T-cell (primary cell): ENCODE measurements at regions not wholly inside any gene's neighbourhood (a gene's known extent, or its start where the extent isn't known, plus 50 kb on each side); places are given as distances from the start of the nearest gene placed in this dataset.

Experiments
- ATAC-seq, 4 experiments: fragments of 200-7000 bp in 3 of 4; fragments of 150-1000 bp in 1 of 4; cut with Tn5 transposase; replicated peaks in 1 of 4; 1 replicate in 3 of 4; 2 replicates in 1 of 4; pipeline ENCODE4 v1.10.0; 2021; ENCODE audit warnings: moderate library complexity in 3 of 4, mild to moderate bottlenecking in 2 of 4, moderate number of reproducible peaks in 1 of 4
- CTCF ChIA-PET, 2 donors: fragments of 300-600 bp; sonication (Branson Sonifier 250); formaldehyde crosslinking; loops; one replicate each; lab custom pipeline; 2022; ENCODE audit warnings: antibody characterized with exemption in 2 of 2; lab: Charles Lee
- POLR2A ChIA-PET, 2 donors: fragments of 300-600 bp; sonication (Branson Sonifier 250); formaldehyde crosslinking; loops; one replicate each; lab custom pipeline; 2022; ENCODE audit warnings: antibody characterized with exemption in 2 of 2; lab: Charles Lee
- DNase-seq, 35 experiments: peaks; one replicate each; pipeline versions ENCODE4 v3.0.0 to v3.0.0-alpha.2; 2013 to 2023
- H3K27ac ChIP-seq: one replicate; pipeline ENCODE4 v1.5.1; 2013; ENCODE audit warnings: low read length
- H3K27me3 ChIP-seq, 2 experiments: replicated peaks in 1 of 2; 1 replicate in 1 of 2; 2 replicates in 1 of 2; pipeline versions ENCODE4 v1.6.1 to v1.7.0; 2013; ENCODE audit warnings: low read length in 1 of 2, mixed read lengths in 1 of 2; ENCODE audit not compliant: control insufficient read depth in 2 of 2, insufficient read depth in 2 of 2; ENCODE audit errors: extremely low read depth in 1 of 2
- H3K36me3 ChIP-seq, 2 donors: 1 replicate in 1 of 2; 2 replicates in 1 of 2; pipeline versions ENCODE4 v1.6.1 to v1.7.0; 2013; ENCODE audit warnings: low read length in 1 of 2; ENCODE audit not compliant: control insufficient read depth in 2 of 2, insufficient read depth in 1 of 2; ENCODE audit errors: extremely low read depth in 1 of 2
- H3K4me1 ChIP-seq, 2 experiments: 1 replicate in 1 of 2; 2 replicates in 1 of 2; pipeline versions ENCODE4 v1.6.1 to v1.7.0; 2013; ENCODE audit warnings: low read length in 2 of 2, mixed read lengths in 1 of 2; ENCODE audit not compliant: insufficient read depth in 2 of 2, control insufficient read depth in 1 of 2; ENCODE audit errors: extremely low read depth in 1 of 2
- H3K4me3 ChIP-seq, 2 donors: 1 replicate in 1 of 2; 2 replicates in 1 of 2; pipeline versions ENCODE4 v1.5.1 to v1.7.0; 2013; ENCODE audit warnings: mild to moderate bottlenecking in 2 of 2, low read length in 1 of 2, moderate library complexity in 1 of 2; ENCODE audit not compliant: control insufficient read depth in 1 of 2; ENCODE audit errors: extremely low read depth in 1 of 2
- H3K9me3 ChIP-seq: 2 replicates; pipeline ENCODE4 v1.7.0; 2013
- H3K27ac Mint-ChIP-seq, 2 donors: one replicate each; pipeline ENCODE4 v1.8.0; 2020 to 2021; ENCODE audit warnings: mild to moderate bottlenecking in 2 of 2, mixed read lengths in 2 of 2
- H3K27me3 Mint-ChIP-seq, 2 donors: one replicate each; pipeline ENCODE4 v1.8.0; 2021 to 2022; ENCODE audit warnings: mixed read lengths in 2 of 2
- H3K36me3 Mint-ChIP-seq: one replicate; pipeline ENCODE4 v1.8.0; 2021; ENCODE audit warnings: mixed read lengths
- H3K4me1 Mint-ChIP-seq, 3 donors: one replicate each; pipeline ENCODE4 v1.8.0; 2020 to 2022; ENCODE audit warnings: mixed read lengths in 3 of 3, mild to moderate bottlenecking in 1 of 3
- H3K4me3 Mint-ChIP-seq, 3 donors: one replicate each; pipeline ENCODE4 v1.8.0; 2020 to 2022; ENCODE audit warnings: mild to moderate bottlenecking in 3 of 3, mixed read lengths in 3 of 3, moderate library complexity in 3 of 3
- H3K9me3 Mint-ChIP-seq, 3 donors: one replicate each; pipeline ENCODE4 v1.8.0; 2020 to 2022; ENCODE audit warnings: mixed read lengths in 3 of 3
- WGBS: methylation state at CpG from one replicate; pipeline ENCODE4 v1.1.5; 2013; ENCODE audit warnings: missing lambda C conversion rate; ENCODE audit not compliant: insufficient coverage; 5-methylcytosine and 5-hydroxymethylcytosine counted together

DNA sequence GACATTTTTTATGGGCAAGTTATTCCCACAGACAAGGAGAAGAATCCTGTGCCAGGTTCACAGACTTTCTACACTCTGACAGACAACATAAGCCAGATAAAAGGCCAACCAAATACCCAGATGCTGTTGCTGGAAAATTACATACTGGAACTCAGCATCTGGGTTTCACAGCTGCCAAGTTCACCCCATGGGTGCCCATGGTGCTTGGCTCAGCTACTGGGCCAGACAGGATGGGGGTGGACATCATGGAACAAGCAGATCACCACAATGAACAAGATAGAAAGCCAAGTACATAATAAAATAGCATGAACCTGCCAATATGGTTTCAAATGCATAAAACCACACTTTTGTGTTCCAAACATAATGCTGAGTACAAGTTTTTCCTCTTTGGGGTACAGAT, 999.8 kb downstream of the NR2F1-AS1 start:
- ChIA-PET CTCF (no interaction called here), POLR2A (no interaction called here)
- no peaks in the 10 kb centered on the region for H3K4me1 ChIP-seq
- H3K27me3 ChIP-seq = no peaks in the 10 kb centered on the region
- no peak for DNase-seq
- no peaks in the 10 kb centered on the region for H3K9me3 ChIP-seq
- H3K36me3 Mint-ChIP-seq = no peaks in the 10 kb centered on the region
- ATAC-seq = no peak
- H3K27ac ChIP-seq = no peak overlapping the region
- H3K27ac Mint-ChIP-seq = no peak overlapping the region
- H3K27me3 Mint-ChIP-seq = no peaks in the 10 kb centered on the region
- H3K36me3 ChIP-seq = no peaks in the 10 kb centered on the region
- H3K9me3 Mint-ChIP-seq = peaks cover 0 to 4% (median 3%) of the 10 kb centered on the region in 3 donors
- H3K4me1 Mint-ChIP-seq = no peaks in the 10 kb centered on the region
- no peak overlapping the region for H3K4me3 Mint-ChIP-seq
- H3K4me3 ChIP-seq = no peak overlapping the region

- H3K36me3 Mint-ChIP-seq = no peaks in the 10 kb centered on the region
- no peaks in the 10 kb centered on the region for H3K27me3 ChIP-seq
- no peak for DNase-seq
- H3K9me3 Mint-ChIP-seq = peaks cover 0 to 4% (median 3%) of the 10 kb centered on the region in 3 donors
- no peak overlapping the region for H3K4me3 ChIP-seq
- H3K27me3 Mint-ChIP-seq = no peaks in the 10 kb centered on the region
- H3K4me1 Mint-ChIP-seq = no peaks in the 10 kb centered on the region
- no peak overlapping the region for H3K4me3 Mint-ChIP-seq
- H3K9me3 ChIP-seq = no peaks in the 10 kb centered on the region
- ATAC-seq = no peak
- H3K27ac Mint-ChIP-seq = no peak overlapping the region
- H3K27ac ChIP-seq = no peak overlapping the region
- H3K36me3 ChIP-seq = no peaks in the 10 kb centered on the region
- no peaks in the 10 kb centered on the region for H3K4me1 ChIP-seq
- ChIA-PET POLR2A (no interaction called here), CTCF (no interaction called here)
- 67% methylated on average over 1 of the region's 2 CpGs for WGBS
Measured at GRCh38 chr5:92580814-92581213, 1000.2 kb downstream of the NR2F1-AS1 start.

DNA sequence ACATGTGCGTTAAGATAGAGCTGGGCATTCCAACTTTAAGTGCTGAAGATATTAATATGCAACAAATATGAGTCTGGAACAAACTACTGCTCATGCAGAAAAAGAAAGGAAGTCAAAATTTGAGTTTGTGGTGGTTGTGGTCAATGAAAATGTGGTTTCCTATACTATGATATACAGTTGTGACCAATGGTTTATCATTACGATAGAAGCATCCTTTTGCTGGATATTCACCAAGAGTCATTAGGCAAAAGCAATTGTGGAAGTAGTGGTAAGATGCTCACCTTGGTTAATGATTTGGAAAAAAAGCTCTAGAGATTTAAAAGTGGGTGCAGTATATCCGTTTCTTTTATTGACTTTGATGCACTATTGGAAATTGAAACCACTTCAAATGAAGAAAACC, 1007.0 kb downstream of the NR2F1-AS1 start:
- no peaks in the 10 kb centered on the region for H3K27me3 Mint-ChIP-seq
- no peak overlapping the region for H3K27ac Mint-ChIP-seq
- Histone ChIP-seq H3K36me3 (no peaks in the 10 kb centered on the region), H3K4me1 (no peaks in the 10 kb centered on the region), H3K4me3 (no peak overlapping the region), H3K27me3 (no peaks in the 10 kb centered on the region), H3K27ac (no peak overlapping the region), H3K9me3 (no peaks in the 10 kb centered on the region)
- no peaks in the 10 kb centered on the region for H3K36me3 Mint-ChIP-seq
- no peaks in the 10 kb centered on the region for H3K4me1 Mint-ChIP-seq
- WGBS = no CpG with 5 or more reads among the region's 3 CpGs
- DNase-seq (no peak), ATAC-seq (no peak)
- no peak overlapping the region for H3K4me3 Mint-ChIP-seq
- H3K9me3 Mint-ChIP-seq = no peaks in the 10 kb centered on the region
- ChIA-PET POLR2A (interaction anchor here in 1 of 2 donors (0.7 kb wide), 1 partner anchor 18 kb away, joined by 3 read pairs; no protein-coding TSS in a partner anchor), CTCF (no interaction called here)

- ATAC-seq (no peak), DNase-seq (no peak)
- ChIA-PET POLR2A (no interaction called here), CTCF (interaction anchor here in 1 of 2 donors (0.7 kb wide), 1 partner anchor 166 kb away, joined by 6 read pairs; no protein-coding TSS in a partner anchor)
- Mint-ChIP-seq H3K27ac (no peak overlapping the region), H3K9me3 (no peaks in the 10 kb centered on the region), H3K4me3 (no peak overlapping the region), H3K4me1 (no peaks in the 10 kb centered on the region), H3K36me3 (no peaks in the 10 kb centered on the region), H3K27me3 (no peaks in the 10 kb centered on the region)
- Histone ChIP-seq H3K4me3 (no peak overlapping the region), H3K9me3 (no peaks in the 10 kb centered on the region), H3K27me3 (no peaks in the 10 kb centered on the region), H3K36me3 (no peaks in the 10 kb centered on the region), H3K27ac (no peak overlapping the region), H3K4me1 (no peaks in the 10 kb centered on the region)
- WGBS = no CpG with 5 or more reads among the region's 2 CpGs
Measured at GRCh38 chr5:92568522-92568921, 1012.5 kb downstream of the NR2F1-AS1 start.

DNA sequence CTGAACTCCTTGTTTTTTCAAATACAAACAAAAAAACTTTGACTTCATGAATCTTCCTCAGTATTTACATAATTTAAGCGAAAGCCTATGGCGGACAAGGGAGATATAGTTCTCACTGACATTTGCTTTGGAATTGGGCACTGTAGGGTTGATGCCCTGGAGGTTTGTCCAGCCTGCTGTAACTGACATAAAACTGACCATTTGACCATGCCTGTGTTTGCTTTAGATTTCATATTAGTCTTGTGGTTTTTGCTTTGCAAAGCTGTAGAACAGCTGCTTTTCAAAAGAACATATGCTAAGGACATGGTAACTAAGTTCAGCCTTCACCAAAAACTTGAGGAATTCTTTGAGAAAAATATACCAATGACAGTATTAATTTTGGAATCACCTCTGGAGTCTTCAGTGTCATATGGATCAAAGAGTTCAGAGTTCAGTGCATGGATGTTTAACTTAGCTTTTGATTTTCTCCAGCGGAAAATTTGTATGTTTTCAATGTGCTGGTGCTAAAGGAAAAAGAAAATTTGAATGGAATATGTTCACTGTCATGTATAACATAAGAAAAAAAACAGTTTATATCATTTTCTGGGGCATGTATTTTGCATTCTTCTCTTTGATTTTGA, 1013.1 kb downstream of the NR2F1-AS1 start:
- H3K27me3 ChIP-seq = no peaks in the 10 kb centered on the region
- ATAC-seq = no peak
- H3K9me3 ChIP-seq = no peaks in the 10 kb centered on the region
- ChIA-PET CTCF (interaction anchor here in 1 of 2 donors (0.7 kb wide), 1 partner anchor 165 kb away, joined by 6 read pairs; no protein-coding TSS in a partner anchor), POLR2A (no interaction called here)
- Mint-ChIP-seq H3K27ac (no peak overlapping the region), H3K27me3 (no peaks in the 10 kb centered on the region), H3K4me3 (no peak overlapping the region), H3K4me1 (no peaks in the 10 kb centered on the region), H3K9me3 (no peaks in the 10 kb centered on the region), H3K36me3 (no peaks in the 10 kb centered on the region)
- no peak overlapping the region for H3K27ac ChIP-seq
- WGBS = 100% methylated on average over 1 of the region's 3 CpGs
- DNase-seq = no peak
- no peaks in the 10 kb centered on the region for H3K4me1 ChIP-seq
- H3K36me3 ChIP-seq = no peaks in the 10 kb centered on the region
- H3K4me3 ChIP-seq = no peak overlapping the region

- Mint-ChIP-seq H3K27me3 (no peaks in the 10 kb centered on the region), H3K27ac (no peak overlapping the region), H3K4me1 (no peaks in the 10 kb centered on the region), H3K4me3 (no peak overlapping the region), H3K36me3 (no peaks in the 10 kb centered on the region), H3K9me3 (no peaks in the 10 kb centered on the region)
- ChIA-PET CTCF (no interaction called here), POLR2A (no interaction called here)
- H3K36me3 ChIP-seq = no peaks in the 10 kb centered on the region
- DNase-seq = no peak
- no peaks in the 10 kb centered on the region for H3K9me3 ChIP-seq
- H3K4me3 ChIP-seq = no peak overlapping the region
- no peaks in the 10 kb centered on the region for H3K27me3 ChIP-seq
- ATAC-seq = no peak
- no CpG with 5 or more reads among the region's 3 CpGs for WGBS
- no peak overlapping the region for H3K27ac ChIP-seq
- H3K4me1 ChIP-seq = no peaks in the 10 kb centered on the region
Measured at GRCh38 chr5:92566113-92566786, 1014.8 kb downstream of the NR2F1-AS1 start.
